D341Med (cell line): ENCODE measurements at regions not wholly inside any gene's neighbourhood (a gene's known extent, or its start where the extent isn't known, plus 50 kb on each side); places are given as distances from the start of the nearest gene placed in this dataset.

Source experiments
- DNase-seq: peaks from one replicate; pipeline ENCODE4 v3.0.0; 2012; ENCODE audit warnings: low spot score

DNA sequence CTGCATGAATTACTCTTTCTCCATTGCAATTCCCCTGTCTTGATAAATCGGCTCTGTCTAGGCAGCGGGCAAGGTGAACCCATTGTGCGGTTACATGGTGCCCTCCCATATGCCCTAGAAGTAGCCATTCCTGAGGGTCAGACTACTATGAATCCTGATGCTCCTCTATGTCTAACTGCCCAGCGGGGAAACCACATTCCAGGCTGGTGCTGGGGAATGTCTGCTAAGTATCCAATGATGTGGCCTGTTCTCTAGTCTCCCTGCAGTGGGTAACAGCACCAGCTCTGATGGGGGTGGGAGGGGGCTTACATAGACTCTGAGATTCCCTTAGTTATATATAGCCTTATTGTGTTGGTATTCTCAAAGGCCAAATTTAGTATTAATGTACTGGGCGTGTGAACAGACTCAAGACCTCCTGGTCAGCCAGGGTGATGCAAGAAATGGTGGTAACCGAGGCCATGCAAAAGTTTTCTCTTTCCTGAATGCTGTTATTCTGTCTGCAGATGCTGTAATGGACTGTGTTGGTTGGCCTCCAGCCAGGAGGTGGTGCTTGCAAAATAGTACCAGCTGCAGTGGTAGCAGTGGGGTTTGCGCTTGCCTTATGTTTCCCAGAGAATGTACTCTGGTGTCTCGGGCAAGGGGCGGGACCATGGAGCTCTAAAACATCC lies 564.8 kb upstream of the SLITRK1 start:
- no peak for DNase-seq

DNA sequence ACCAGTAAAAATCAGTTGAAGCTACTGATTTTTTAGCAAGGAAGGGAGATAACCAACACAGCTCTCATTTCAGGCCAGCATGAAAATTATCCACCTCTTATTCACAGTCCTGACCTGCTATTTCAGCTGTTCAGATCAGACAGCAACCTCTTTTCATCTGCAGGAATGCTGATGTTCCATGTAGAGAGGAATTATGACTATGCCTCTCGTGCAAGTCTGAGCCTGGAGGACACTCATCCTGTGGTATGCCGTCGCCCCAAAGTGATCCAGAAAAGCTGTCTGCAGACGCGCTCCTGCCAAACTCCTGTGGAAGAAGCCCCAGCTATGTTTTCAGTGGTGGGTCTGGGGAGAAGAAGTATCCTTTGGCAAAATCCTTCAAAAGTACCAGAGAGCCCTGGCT lies 563.5 kb upstream of the SLITRK1 start:
- DNase-seq, result no peak

DNA sequence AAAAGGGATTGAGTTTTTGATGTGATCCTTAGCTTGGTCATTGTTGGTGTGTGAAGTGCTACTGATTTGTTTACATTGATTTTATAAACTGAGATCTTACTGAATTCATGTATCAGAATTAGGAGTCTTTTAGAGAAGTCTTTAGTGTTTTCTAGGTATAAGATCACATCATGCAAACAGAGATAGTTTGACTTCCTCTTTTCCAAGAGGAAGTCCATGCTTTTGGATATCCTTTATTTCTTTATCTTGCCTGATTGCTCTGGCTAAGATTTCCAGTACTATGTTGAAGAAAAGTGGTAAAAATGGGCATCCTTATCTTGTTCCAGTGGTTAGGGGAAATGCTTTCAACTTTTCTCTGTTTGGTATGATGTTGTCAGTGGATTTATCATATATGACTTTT lies 561.2 kb upstream of the SLITRK1 start:
- DNase-seq, result no peak

DNA sequence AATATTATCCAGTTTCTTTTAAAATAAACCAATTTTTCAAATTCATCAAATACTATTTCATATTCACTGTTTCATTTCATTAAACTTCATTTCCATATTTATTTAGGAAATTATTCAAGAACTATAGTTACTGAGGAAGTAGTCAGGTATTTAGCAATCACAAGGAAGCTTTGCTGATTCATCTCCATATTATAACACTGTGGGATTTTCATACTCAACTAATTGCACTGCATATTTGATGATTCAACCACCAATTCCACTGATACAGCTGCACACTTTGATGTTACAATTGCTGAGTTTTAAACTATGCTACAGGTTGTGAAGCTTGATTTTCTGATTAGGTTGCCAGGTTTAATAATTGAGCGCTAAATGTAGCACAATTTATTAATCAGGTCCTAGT lies 556.8 kb upstream of the SLITRK1 start:
- DNase-seq, result no peak

DNA sequence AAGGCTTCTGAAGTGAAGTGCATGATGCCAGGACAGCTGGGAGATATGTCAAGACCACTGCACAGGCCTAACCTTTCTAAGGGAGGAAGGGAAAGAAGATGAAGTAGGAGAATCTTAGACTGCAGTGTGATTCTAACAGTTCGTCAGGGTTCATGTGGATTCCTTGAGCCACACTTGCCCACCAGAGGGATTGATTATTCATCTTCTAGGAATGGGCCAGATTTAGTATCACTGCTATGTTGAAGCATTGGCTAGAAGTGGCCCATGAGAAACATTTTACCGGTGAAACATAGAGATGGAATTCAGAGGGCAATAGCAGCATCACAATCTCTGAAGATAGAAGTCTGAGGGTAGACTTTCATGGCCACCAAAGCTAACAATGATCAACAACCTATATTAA lies 550.8 kb upstream of the SLITRK1 start:
- DNase-seq, result no peak

DNA sequence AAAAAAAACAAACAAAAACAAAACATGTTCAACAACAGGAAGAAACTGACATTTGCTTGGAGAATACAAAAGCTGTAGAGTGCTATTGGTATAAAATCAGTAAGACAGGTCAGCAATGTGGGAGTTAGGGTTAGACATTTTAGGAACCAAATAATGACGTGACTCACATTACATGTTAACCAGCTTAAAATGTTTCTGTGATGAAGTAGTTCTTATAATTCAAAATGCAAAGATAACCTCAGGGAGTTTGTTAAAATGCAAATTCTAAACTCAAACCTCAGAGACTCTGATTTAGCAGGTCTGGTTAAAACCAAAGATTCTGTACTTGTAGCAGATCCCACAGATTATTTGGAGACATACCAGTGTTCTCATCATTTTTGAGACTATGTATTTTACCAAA lies 549.4 kb upstream of the SLITRK1 start:
- DNase-seq, result no peak

DNA sequence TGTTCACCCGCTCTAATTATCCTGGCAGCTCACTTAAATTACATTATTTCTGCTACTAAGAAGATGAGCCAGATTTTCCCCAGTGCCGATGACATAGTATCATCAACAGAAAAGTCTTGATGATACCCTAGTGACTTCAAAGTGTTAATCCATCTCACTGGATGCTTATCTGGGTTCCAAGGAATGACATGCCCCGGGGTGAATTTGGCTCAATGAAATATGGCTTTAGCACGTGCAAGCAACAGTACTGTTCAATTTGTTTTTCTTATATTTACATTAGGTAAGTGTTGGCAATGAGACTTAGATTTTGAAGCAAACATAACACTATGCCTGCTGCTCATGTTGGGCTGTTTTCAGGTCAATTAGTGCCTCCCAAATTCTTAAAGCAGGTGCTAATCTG lies 548.2 kb upstream of the SLITRK1 start:
- DNase-seq, result peak; percentile 52

DNA sequence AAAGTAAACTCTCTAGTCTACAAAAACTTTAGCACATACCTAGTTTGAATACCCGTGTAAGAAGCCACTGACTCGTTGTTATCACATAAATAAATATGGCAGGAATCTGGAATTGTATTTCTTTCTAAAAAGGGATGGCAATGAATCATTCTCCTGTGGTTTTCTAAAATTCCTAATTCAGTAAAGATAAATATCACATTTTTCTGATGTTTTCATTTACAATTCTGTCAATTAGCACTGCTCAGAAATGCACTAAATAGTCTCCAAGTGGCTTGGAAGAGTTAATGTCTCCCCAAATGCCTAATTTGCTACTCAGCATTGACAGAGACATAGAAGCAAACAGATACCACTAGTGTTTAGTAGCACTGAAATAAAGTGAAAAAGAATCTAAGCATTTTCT lies 547.7 kb upstream of the SLITRK1 start:
- DNase-seq, result no peak

DNA sequence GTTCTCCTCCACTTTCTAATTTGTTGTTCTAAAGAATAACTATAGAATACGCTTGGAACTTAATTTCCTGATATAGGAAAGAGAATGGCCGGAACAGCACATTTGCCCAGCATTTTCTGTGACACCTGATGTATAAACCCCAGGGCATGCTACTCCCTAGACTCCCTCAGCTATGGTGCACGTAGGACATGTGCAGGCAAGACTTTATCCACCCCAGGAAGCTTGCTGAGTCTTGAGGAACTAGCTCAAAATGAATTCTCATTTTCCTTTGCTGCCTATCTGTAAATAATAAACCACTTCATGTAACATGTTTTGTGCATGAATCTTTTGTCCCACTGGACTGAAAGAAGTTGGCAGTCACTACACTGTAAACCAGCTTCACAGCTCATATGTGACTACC lies 535.8 kb upstream of the SLITRK1 start:
- DNase-seq, result no peak

DNA sequence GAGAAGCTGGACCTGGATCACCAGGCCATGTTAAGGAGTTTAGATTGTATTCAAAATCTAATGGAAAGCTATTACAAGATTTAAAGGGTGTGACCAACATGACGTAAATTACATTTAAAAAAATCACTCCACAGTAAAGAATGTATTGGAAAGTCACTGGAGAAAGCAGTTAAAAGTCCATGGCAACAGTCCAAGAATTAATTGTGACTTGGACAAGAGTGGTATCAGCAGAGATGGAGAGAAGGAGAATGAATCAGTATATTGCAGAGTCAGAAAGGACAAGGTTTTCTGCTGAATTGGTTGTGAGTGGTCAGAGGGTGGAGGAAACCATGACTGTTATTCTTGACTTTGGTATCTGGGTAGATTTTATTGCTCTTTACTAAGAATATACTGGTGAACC lies 535.1 kb upstream of the SLITRK1 start:
- DNase-seq, result no peak

DNA sequence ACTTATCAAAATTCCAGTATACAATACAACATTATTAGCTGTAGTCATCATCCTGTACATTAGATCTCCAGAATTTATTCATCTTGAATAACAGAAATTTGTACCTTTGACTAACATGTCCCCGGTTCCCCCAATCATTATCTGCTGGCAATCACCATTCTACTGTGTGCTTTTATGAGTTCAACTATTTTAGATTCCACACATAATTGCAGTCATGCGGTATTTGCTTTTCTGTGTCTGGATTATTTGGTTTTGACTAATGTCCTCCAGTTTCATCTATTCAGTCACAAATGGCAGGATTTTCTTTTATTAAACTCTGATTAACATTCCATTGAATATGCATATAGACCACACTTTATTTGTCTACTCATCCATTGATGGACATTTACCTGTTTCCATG lies 530.7 kb upstream of the SLITRK1 start:
- DNase-seq, result no peak

DNA sequence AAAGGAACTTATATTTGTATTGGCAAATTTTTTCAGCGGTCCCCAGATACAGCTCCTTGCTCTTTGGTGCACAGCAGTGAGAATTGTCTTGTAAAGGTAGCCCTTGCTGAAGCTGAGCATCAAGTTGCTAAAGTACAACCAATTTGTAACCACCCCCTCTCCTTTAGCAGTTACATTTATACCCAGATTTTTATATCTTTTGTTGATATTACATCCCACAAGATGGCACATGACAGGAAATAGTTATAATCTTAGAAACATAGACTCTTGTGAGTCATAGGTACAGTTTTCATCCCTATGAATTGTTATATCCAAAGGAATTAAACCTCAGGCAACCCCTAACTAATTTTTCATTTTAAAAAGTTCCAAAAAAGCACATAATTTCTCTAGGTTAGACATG lies 523.0 kb upstream of the SLITRK1 start:
- no peak for DNase-seq

DNA sequence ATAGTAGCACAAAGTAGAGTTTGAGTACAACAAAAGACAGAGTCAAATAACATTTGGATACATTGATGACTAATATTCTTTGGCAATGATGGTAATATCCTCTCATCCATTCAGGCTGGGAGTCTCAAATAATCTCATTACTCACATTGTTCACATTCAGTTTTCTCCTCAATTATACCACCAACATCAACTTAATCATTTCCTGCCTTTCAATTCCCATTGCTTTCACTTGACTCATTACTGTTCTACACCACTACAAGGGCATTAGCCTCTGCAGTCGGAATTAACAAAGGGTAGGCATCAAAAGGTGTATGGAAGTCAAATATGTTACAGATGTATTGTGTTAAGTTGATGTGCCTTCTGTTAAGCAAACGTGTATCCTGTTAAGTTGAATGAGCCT lies 518.4 kb upstream of the SLITRK1 start:
- no peak for DNase-seq

DNA sequence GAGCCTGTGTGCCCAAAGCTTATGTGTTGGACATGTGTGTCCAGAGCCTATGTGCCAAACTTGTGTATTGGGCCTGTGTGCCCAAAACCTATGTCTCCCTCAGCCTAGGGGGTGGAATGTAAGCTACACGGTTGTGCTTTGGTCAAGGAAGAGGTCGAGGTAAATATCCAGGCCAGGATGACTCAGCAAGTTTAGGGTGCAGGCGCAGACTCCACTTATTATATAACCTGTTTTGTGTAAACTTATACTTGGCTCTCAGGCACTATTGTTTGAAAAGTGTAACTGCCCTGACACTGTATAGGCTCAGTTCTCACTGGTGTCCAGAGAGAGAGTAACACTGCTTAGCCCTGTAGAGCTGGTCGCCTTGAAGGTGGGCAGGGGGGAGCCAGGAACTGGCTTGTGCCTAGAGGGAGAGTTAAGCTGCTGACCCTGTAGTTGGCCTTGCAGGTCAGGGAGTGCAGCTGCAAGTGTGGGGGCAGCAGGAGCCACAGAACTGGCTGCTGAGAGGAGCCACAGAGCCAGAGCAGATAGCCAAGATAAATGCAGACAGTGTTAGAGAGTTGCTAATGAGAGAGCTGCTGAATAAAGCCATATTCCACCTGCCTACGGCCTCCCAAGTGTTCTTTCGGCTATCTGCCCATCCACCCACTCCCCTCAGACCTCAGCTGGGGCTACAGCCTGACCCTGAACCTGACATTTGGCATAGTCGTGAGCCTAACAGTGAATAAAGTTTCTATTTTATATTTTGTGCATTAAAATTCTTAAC lies 517.2 kb upstream of the SLITRK1 start:
- no peak for DNase-seq

DNA sequence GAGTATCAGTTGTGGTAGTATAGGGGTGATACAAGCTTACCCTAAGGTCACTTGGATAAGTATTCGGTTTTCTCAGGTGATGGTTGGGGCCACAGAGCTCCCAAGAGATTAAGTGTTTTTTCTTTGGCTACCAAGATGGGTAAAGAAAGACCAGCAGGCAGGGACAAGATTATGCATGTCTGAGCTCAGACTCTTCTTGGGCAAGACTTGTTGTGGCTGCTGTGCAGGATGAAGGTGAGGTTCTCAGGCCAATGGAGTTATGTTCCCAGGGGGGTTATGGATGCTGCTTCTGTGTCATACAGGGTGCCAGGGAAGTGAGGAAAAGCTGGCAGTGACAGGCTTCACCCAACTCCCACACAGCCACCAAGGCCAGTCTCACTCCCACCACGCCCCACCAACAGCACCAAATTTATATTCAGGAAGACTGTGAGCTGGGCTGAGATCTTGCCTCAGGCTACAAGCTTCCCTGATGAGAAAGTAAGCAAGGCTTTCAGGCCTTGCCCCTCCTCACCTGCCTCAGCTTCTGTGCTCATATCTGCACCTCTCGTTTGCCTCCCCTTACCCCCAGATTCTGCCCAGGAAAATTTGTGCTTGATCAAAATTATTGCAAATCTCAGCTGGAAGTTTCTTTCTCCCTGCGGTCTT lies 511.8 kb upstream of the SLITRK1 start:
- DNase-seq, result no peak

DNA sequence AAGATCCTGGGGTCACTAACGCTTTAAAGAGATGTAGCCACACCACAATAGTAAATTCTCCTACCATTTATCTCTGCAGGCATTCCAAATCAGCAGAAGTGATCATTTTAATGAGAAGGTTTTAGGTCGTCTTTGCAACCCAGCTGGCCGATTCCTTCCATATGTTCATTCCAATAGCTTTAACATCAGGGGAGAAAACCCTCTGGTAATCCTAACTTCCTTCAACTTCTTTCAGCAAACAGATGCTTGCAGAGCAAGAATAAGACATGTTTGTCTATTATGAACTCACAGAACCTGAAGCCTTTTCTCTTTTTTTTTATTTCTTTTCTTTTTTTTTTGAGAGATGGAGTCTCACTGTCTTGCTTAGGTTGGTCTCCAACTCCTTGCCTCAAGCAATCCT lies 498.6 kb upstream of the SLITRK1 start:
- DNase-seq, result peak; percentile 23

DNA sequence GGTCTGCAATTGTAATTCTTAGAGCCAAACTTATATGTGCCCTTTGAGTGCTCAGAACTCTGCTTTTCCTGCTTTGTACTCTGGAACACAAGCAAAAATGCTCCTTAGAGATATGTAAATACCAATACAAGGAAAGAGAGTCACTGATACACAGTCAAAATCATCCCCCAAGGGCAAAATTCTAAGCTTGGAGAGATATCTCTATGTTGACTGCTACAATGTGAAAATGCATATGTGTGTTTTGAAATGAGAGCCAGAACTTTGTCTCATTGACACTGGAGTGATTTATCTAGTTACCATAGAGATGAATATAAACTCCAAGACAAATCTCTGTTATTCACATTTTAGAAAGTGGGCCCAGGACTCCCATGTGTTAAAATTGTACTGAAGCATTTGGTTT lies 494.8 kb upstream of the SLITRK1 start:
- DNase-seq, result no peak

DNA sequence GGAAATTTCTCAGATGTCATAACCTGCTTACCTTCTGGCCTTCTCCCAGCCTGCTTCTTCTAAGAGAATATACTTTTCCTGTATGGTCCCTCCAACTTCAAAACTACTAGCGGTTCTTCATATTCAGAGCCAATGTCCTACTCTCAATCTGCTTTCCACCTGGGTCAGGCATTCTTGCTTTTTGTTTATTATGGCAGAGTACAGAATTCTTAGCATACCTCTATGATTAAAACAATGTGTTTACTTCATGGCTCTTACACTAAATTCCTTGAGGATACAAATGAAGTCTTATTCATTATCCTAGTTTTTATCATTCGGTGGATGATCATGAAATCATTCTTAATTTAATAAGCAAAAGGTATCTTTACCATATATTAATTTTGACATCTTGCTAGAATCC lies 484.2 kb upstream of the SLITRK1 start:
- no peak for DNase-seq

DNA sequence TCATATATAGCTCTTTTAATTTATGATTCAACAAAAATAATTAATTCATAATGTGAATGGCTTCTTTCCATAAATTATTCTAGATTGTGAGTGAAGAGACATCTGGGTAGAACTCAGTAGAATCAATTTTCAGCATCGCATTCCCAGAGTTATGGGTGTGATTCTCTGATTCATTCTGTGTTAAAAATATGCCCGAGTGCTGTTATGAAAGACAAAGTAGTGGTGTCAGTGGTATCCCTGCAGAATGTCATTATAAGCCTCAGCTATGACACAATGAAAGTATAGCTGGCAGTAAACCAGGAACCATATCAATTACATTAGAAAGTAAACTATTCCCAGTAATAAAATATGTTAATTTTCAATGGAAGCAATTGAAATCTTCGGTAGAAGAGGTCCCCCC lies 480.5 kb upstream of the SLITRK1 start:
- no peak for DNase-seq

DNA sequence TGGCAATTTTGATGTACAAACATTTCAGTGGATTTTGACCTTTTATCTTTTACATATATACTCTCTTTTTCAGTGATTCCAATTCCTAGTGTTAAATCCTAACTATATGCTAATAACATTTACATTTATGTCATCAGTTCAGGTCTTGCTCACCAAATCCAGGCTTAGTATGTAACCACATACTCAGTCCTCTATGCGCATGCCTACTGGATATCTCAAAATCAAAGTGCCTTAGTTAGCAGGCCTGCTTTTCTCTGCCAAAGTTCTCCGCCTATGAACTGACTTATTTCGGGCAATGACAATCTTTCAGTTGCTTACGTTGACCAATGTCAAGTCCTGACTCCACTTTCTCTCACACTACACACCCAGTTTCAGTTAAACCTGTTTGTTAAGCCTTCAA lies 478.5 kb upstream of the SLITRK1 start:
- DNase-seq, result no peak

DNA sequence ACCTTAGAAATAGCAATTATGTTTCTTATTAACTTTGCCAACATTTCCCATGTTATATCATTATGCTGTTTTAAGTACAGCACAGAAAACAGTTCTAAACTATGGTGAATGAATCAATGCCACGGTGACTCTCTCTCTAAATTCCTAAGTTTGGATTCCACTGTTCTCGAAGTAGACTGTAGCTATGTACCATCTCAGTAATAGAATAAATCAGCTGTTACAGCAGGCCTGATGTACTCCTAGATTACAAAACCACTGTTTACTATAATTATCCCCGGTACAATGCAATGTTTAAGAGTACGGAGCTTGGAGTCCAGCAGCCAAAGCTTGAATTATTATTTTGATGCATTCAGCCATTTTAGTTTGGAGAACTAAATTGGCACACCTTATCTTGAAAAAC lies 476.3 kb upstream of the SLITRK1 start:
- DNase-seq, result no peak

DNA sequence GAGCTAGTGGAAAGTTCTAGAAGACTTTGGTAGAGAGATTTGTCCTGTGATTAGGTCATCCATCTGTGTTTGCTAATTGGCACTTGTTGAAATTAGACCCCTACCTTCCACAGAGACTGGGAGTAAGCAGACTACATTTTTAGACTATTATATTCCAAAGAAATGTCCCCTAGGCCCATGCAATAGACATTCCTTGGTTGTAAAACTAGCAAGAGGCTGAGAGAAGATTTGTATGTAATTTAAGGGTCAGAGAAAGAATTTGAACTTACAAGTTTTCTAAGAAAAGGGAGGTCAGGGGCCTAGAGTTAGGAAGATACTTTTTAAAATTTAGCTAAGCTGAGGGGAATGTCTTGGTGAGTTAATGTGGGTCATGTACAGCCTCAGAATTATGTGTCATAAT lies 470.7 kb upstream of the SLITRK1 start:
- DNase-seq, result no peak

DNA sequence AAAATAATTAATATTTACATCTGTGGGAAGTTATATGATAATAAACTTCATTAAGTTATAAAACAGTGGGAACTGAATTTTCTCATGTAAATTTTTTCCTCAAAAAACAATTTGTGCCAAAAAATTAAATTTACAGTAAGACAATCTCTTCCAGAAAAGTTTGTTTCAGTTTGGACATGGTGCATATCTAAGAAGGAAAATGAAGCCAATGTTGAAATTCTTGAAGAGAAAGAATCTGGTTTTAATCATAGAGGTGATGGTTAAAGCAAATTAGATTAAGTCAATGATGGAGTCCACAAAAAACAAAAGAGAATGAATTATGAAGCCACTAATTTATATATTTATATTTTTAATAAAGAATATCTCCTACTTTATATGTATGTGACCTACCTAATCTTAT lies 457.2 kb upstream of the SLITRK1 start:
- no peak for DNase-seq

DNA sequence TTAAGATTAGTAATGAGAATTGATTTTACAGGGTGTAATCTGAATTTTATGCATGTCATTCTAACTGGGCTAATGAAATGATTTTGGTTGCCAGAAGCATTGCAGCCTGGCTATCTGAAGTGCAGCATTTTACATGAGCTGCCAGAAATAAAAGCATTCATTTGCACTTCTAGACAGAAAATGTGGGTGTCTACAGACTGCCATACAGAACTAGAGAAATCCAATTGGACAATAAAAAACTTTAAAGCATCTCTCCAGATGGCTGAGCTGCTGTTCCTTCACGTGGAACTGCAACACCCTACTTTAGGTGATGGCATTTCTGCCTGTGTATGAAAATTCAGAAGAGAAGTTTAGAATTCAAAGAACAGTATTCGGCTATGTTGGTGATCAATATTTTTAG lies 450.1 kb upstream of the SLITRK1 start:
- no peak for DNase-seq
